Loucy (cell line): ENCODE measurements at regions not wholly inside any gene's neighbourhood (a gene's known extent, or its start where the extent isn't known, plus 50 kb on each side); places are given as distances from the start of the nearest gene placed in this dataset.

Experiments
- EZH2phosphoT487 ChIP-seq: fragments of 200-600 bp; IDR thresholded peaks from 2 replicates; pipeline ENCODE4 v1.6.1; 2018; ENCODE audit warnings: antibody characterized with exemption, mild to moderate bottlenecking, moderate library complexity, borderline replicate concordance
- TF ChIP-seq, protein P1 (sequence below): fragments of 200-600 bp; sonication (generic); conservative IDR thresholded peaks from 2 replicates; pipeline ENCODE4 v1.5.1; 2014; ENCODE audit warnings: mild to moderate bottlenecking, antibody characterized with exemption, low read length

DNA sequence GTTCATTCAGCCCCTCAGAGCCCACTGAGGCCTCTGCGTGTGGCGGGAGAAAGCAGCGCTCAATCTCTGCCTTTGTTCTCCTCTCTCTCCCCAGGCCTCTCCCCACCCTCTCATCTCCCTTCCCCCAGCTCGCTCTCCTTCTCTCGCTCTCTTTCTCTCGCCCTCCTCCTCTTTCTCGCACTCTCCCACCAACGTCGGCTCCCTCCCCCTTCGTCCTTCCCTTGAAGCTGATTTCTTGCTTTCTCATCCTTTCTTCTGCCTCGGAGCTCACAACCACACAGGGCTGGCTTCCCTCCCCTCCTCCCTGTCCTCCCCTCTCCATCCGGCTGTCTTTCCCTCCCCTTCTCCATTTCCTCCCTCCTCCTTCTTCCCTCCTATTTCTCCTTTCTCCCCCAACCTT is 96.4 kb downstream of the LRRC74A start:
- TF ChIP-seq, protein P1, sequence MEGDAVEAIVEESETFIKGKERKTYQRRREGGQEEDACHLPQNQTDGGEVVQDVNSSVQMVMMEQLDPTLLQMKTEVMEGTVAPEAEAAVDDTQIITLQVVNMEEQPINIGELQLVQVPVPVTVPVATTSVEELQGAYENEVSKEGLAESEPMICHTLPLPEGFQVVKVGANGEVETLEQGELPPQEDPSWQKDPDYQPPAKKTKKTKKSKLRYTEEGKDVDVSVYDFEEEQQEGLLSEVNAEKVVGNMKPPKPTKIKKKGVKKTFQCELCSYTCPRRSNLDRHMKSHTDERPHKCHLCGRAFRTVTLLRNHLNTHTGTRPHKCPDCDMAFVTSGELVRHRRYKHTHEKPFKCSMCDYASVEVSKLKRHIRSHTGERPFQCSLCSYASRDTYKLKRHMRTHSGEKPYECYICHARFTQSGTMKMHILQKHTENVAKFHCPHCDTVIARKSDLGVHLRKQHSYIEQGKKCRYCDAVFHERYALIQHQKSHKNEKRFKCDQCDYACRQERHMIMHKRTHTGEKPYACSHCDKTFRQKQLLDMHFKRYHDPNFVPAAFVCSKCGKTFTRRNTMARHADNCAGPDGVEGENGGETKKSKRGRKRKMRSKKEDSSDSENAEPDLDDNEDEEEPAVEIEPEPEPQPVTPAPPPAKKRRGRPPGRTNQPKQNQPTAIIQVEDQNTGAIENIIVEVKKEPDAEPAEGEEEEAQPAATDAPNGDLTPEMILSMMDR: no peak
- no peak for TF ChIP-seq EZH2phosphoT487
